ENCODE measurements at regions not wholly inside any gene's neighbourhood (a gene's known extent, or its start where the extent isn't known, plus 50 kb on each side); places are given as distances from the start of the nearest gene placed in this dataset.

DNA sequence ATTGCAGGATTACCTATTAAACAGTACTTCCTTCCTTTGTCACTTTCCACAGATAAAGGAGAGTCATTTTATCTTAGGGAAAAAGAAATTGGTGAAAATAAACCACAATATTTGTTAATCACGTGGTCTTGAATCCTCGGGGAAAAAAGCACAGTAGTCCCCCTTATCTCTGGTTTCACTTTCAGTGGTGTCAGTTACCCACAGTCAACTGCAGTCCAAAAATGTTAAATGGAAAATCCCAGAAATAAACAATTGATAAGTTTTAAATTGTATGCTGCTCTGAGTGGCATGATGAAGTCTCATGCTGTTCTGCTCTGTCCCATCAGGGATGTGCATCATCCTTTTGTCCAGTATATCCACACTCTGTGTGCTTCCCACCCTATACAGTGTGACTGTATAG is 405.2 kb upstream of the MPDZ start:
- H2BK15ac ChIP-seq (ENCODE audit: low read depth, low read length): no peak overlapping the region
- TF ChIP-seq, protein P1, sequence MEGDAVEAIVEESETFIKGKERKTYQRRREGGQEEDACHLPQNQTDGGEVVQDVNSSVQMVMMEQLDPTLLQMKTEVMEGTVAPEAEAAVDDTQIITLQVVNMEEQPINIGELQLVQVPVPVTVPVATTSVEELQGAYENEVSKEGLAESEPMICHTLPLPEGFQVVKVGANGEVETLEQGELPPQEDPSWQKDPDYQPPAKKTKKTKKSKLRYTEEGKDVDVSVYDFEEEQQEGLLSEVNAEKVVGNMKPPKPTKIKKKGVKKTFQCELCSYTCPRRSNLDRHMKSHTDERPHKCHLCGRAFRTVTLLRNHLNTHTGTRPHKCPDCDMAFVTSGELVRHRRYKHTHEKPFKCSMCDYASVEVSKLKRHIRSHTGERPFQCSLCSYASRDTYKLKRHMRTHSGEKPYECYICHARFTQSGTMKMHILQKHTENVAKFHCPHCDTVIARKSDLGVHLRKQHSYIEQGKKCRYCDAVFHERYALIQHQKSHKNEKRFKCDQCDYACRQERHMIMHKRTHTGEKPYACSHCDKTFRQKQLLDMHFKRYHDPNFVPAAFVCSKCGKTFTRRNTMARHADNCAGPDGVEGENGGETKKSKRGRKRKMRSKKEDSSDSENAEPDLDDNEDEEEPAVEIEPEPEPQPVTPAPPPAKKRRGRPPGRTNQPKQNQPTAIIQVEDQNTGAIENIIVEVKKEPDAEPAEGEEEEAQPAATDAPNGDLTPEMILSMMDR (conservative IDR thresholded peaks at IDR 0.05): no peak
- H3K18ac ChIP-seq (ENCODE audit: insufficient read length, low read depth, low read length): no peak overlapping the region
- H3K36me3 Mint-ChIP-seq (ENCODE audit: insufficient read depth in 1 of 3, low read depth in 3 of 3): peaks cover 9 to 20% (median 18%) of the 10 kb centered on the region in 3 experiments
- no peaks in the 10 kb centered on the region for H4K20me1 ChIP-seq (ENCODE audit: control insufficient read depth, insufficient read depth, insufficient read length)
- 0 out of 2 replicates have a peak, but pooled peaks cover 4% of the 10 kb centered on the region for H3K4me1 ChIP-seq (ENCODE audit: insufficient read depth, low read length)
- no peak overlapping the region for H3K4me3 Mint-ChIP-seq
- no peak overlapping the region for H4K5ac ChIP-seq (ENCODE audit: insufficient read length, low read depth, low read length)
- no peak overlapping the region for H4K91ac ChIP-seq (ENCODE audit: insufficient read length, low read depth, low read length)
- no peak overlapping the region for H3K14ac ChIP-seq (ENCODE audit: insufficient read depth, low read length)
- no peak overlapping the region for H2BK20ac ChIP-seq (ENCODE audit: low read depth, low read length, poor library complexity, severe bottlenecking)
- H3K23ac ChIP-seq (ENCODE audit: insufficient read length, low read depth, low read length): no peak overlapping the region
- no peak overlapping the region for H2BK5ac ChIP-seq (ENCODE audit: insufficient read length, low read length)
- no peaks in the 10 kb centered on the region for H3K9me3 ChIP-seq (ENCODE audit: control insufficient read depth, low read depth, low read length)
- DNase-seq: no peak
- no CpG with 5 or more reads among the region's 2 CpGs for WGBS (ENCODE audit: extremely low coverage, insufficient read length, low lambda C conversion rate)
- H3K4me1 Mint-ChIP-seq: peaks cover 20 to 21% of the 10 kb centered on the region in 2 experiments
- no peak overlapping the region for H2BK12ac ChIP-seq (ENCODE audit: insufficient read length, low read depth, low read length)
- H3K79me1 ChIP-seq (ENCODE audit: insufficient read depth, low read depth, low read length, poor library complexity, severe bottlenecking): no peaks in the 10 kb centered on the region
- H3K27ac Mint-ChIP-seq: no peak overlapping the region
- H3K27me3 ChIP-seq (ENCODE audit: insufficient read depth, low read length): no peaks in the 10 kb centered on the region
- no peak overlapping the region for H3K27ac ChIP-seq (ENCODE audit: insufficient read length, low read depth, low read length)
- H3K56ac ChIP-seq (ENCODE audit: insufficient read length, low read depth, low read length): no peak overlapping the region
- H3K27me3 Mint-ChIP-seq (ENCODE audit: low read depth): no peaks in the 10 kb centered on the region
- no peak overlapping the region for H2AFZ ChIP-seq (ENCODE audit: low read length)
- no peak overlapping the region for H3K9ac ChIP-seq (ENCODE audit: extremely low read depth, insufficient read length, low read length)
- no peaks in the 10 kb centered on the region for H3K23me2 ChIP-seq (ENCODE audit: insufficient read length, low read depth, low read length, poor library complexity, severe bottlenecking)
- no peak overlapping the region for H3T11ph ChIP-seq (ENCODE audit: low read length)
- H3K9me3 Mint-ChIP-seq: peaks cover 11 to 25% of the 10 kb centered on the region in 2 experiments; a peak in 4 of 5 replicates
- H3K79me2 ChIP-seq (ENCODE audit: insufficient read depth, low read length): no peaks in the 10 kb centered on the region
- no peak overlapping the region for H2BK120ac ChIP-seq (ENCODE audit: low read depth, low read length, poor library complexity, severe bottlenecking)
- no peak overlapping the region for H3K4me2 ChIP-seq (ENCODE audit: insufficient read depth, insufficient read length, low read length)
- no peak overlapping the region for H2AK5ac ChIP-seq (ENCODE audit: insufficient read length, low read length)
- H4K8ac ChIP-seq (replicated peaks; ENCODE audit: insufficient read length, low read depth, low read length): no peak overlapping the region
- H3K4ac ChIP-seq (ENCODE audit: low read depth, low read length): no peak overlapping the region
